A549 (cell line): ENCODE measurements at regions not wholly inside any gene's neighbourhood (a gene's known extent, or its start where the extent isn't known, plus 50 kb on each side); places are given as distances from the start of the nearest gene placed in this dataset.

Experiments used
- ATAC-seq, 2 experiments: fragments of 200-7000 bp in 1 of 2; fragments of >200 bp in 1 of 2; cut with Nextera tagmentation in 1 of 2; cut with Tn5 transposase in 1 of 2; 3 replicates each; pipeline versions ENCODE4 v1.8.0 to v1.9.1; 2018 to 2020; ENCODE audit warnings: mild to moderate bottlenecking in 1 of 2, moderate library complexity in 1 of 2
- CTCF ChIA-PET: fragments of 300-600 bp; sonication (Branson Sonifier 250); formaldehyde crosslinking; extraction: SDS; loops from one replicate; lab custom pipeline; 2021; ENCODE audit warnings: antibody characterized with exemption, inconsistent platforms; lab: Yijun Ruan, JAX
- POLR2A ChIA-PET: fragments of 350-600 bp; formaldehyde crosslinking; extraction: SDS; loops from one replicate; lab custom pipeline; 2021; ENCODE audit warnings: antibody characterized with exemption, inconsistent platforms; lab: Yijun Ruan, JAX
- DNase-seq, 2 experiments: peaks; one replicate each; pipeline versions ENCODE4 v3.0.0 to v3.0.0-alpha.2; 2011 to 2016; ENCODE audit warnings: low read depth in 1 of 2, low spot score in 1 of 2
- FAIRE-seq: peaks from 2 replicates; lab custom pipeline; 2011; peaks lifted over from hg19 to GRCh38; lab: Jason Lieb, UNC
- H3K27ac ChIP-seq, 2 experiments: fragments of >200 bp; sonication (Bioruptor Twin); formaldehyde crosslinking; 3 replicates each; pipeline ENCODE4 v1.5.1; 2016 to 2017
- H3K4me1 ChIP-seq: fragments of >200 bp; sonication (Bioruptor Twin); formaldehyde crosslinking; 3 replicates; pipeline ENCODE4 v1.6.1; 2016
- H3K4me2 ChIP-seq: fragments of >200 bp; sonication (Bioruptor Twin); formaldehyde crosslinking; 3 replicates; pipeline ENCODE4 v1.6.1; 2016
- H3K4me3 ChIP-seq: fragments of >200 bp; sonication (Bioruptor Twin); formaldehyde crosslinking; 3 replicates; pipeline ENCODE4 v1.5.1; 2016
- H3K9me3 ChIP-seq: fragments of >200 bp; sonication (Bioruptor Twin); formaldehyde crosslinking; 3 replicates; pipeline ENCODE4 v1.6.1; 2016
- CEBPB ChIP-seq, 2 experiments: fragments of >200 bp in 1 of 2; sonication (Bioruptor Twin) in 1 of 2; formaldehyde crosslinking in 1 of 2; IDR thresholded peaks; 2 replicates each; pipeline ENCODE4 v1.6.1; 2012 to 2016
- CHD2 ChIP-seq: fragments of 150-350 bp; IDR thresholded peaks from 2 replicates; pipeline ENCODE4 v1.6.1; 2014; ENCODE audit warnings: low read length; ENCODE audit not compliant: partially characterized antibody
- EHF ChIP-seq: fragments of 250-450 bp; sonication (Bioruptor Pico); IDR thresholded peaks from 2 replicates; pipeline ENCODE4 v1.5.0; 2020; ENCODE audit warnings: mild to moderate bottlenecking
- EHMT2 ChIP-seq: fragments of 200-600 bp; sonication (generic); IDR thresholded peaks from 2 replicates; pipeline ENCODE4 v1.6.1; 2016; ENCODE audit warnings: antibody characterized with exemption, low read depth, mild to moderate bottlenecking, moderate library complexity
- EP300 ChIP-seq, 2 experiments: fragments of >200 bp; sonication (Bioruptor Twin); formaldehyde crosslinking; IDR thresholded peaks; 2 replicates in 1 of 2; 3 replicates in 1 of 2; pipeline ENCODE4 v1.6.1; 2016 to 2017
- FOSB ChIP-seq: fragments of 250-450 bp; sonication (Bioruptor Pico); IDR thresholded peaks from 2 replicates; pipeline ENCODE4 v1.5.0; 2020; ENCODE audit warnings: mild to moderate bottlenecking, moderate library complexity
- FOSL2 ChIP-seq, 2 experiments: fragments of 450-650 bp in 1 of 2; fragments of >200 bp in 1 of 2; sonication (Bioruptor Twin) in 1 of 2; formaldehyde crosslinking; IDR thresholded peaks; 2 replicates each; pipeline versions ENCODE4 v1.5.0 to v1.6.1; 2016 to 2020; ENCODE audit warnings: mild to moderate bottlenecking in 1 of 2, moderate library complexity in 1 of 2
- GATA3 ChIP-seq: IDR thresholded peaks from 2 replicates; pipeline ENCODE4 v1.6.1; 2012; ENCODE audit warnings: borderline replicate concordance
- HDAC2 ChIP-seq: fragments of 200-600 bp; sonication (generic); IDR thresholded peaks from 2 replicates; pipeline ENCODE4 v1.6.1; 2016
- HES2 ChIP-seq: fragments of >200 bp; sonication (Bioruptor Twin); formaldehyde crosslinking; IDR thresholded peaks from 2 replicates; pipeline ENCODE4 v1.6.1; 2016
- HOXB13 ChIP-seq: fragments of 250-450 bp; sonication (Bioruptor Pico); IDR thresholded peaks from 2 replicates; pipeline ENCODE4 v1.5.0; 2020; ENCODE audit warnings: low read depth, mild to moderate bottlenecking, moderate library complexity
- HOXB5 ChIP-seq: fragments of 250-450 bp; sonication (Bioruptor Pico); IDR thresholded peaks from 2 replicates; pipeline ENCODE4 v1.5.0; 2020; ENCODE audit warnings: mild to moderate bottlenecking, moderate library complexity
- JUN ChIP-seq, 2 experiments: fragments of >200 bp; sonication (Bioruptor Twin); formaldehyde crosslinking; IDR thresholded peaks; 2 replicates in 1 of 2; 3 replicates in 1 of 2; pipeline ENCODE4 v1.6.1; 2016 to 2017
- JUNB ChIP-seq: fragments of >200 bp; sonication (Bioruptor Twin); formaldehyde crosslinking; IDR thresholded peaks from 2 replicates; pipeline ENCODE4 v1.6.1; 2016
- KDM1A ChIP-seq: fragments of 200-600 bp; sonication (generic); IDR thresholded peaks from 2 replicates; pipeline ENCODE4 v1.6.1; 2016; ENCODE audit warnings: low read depth, mild to moderate bottlenecking
- MAX ChIP-seq: IDR thresholded peaks from 2 replicates; pipeline ENCODE4 v1.6.1; 2012
- MAZ ChIP-seq: fragments of 150-350 bp; IDR thresholded peaks from 2 replicates; pipeline ENCODE4 v1.6.1; 2014; ENCODE audit warnings: antibody characterized with exemption, low read depth, low read length, borderline replicate concordance
- MYC ChIP-seq: IDR thresholded peaks from 2 replicates; pipeline ENCODE4 v1.6.1; 2012; ENCODE audit warnings: mild to moderate bottlenecking, inconsistent platforms, low read length, improper control_type of control experiment, borderline replicate concordance
- NR3C1 ChIP-seq: fragments of >200 bp; sonication (Bioruptor Twin); formaldehyde crosslinking; IDR thresholded peaks from 3 replicates; pipeline ENCODE4 v1.6.1; 2017
- PBX3 ChIP-seq: IDR thresholded peaks from 2 replicates; pipeline ENCODE4 v1.6.1; 2012
- PHF8 ChIP-seq: fragments of 200-600 bp; sonication (generic); IDR thresholded peaks from 2 replicates; pipeline ENCODE4 v1.6.1; 2016; ENCODE audit warnings: low read depth, mild to moderate bottlenecking, antibody characterized with exemption, moderate library complexity, borderline replicate concordance
- RAD21 ChIP-seq, 2 experiments: fragments of >200 bp in 1 of 2; sonication (Bioruptor Twin) in 1 of 2; formaldehyde crosslinking in 1 of 2; IDR thresholded peaks in 1 of 2; conservative IDR thresholded peaks in 1 of 2; 2 replicates in 1 of 2; 3 replicates in 1 of 2; pipeline ENCODE4 v1.6.1; 2012 to 2018; ENCODE audit warnings: inconsistent platforms in 1 of 2
- RARB ChIP-seq: fragments of 250-450 bp; sonication (Bioruptor Pico); IDR thresholded peaks from 2 replicates; pipeline ENCODE4 v1.8.0; 2021; ENCODE audit warnings: mild to moderate bottlenecking, moderate library complexity
- RCOR1 ChIP-seq: fragments of 150-350 bp; IDR thresholded peaks from 2 replicates; pipeline ENCODE4 v1.6.1; 2014; ENCODE audit warnings: antibody characterized with exemption, low read length, low read depth
- SMC3 ChIP-seq: fragments of >200 bp; sonication (Bioruptor Twin); formaldehyde crosslinking; IDR thresholded peaks from 3 replicates; pipeline ENCODE4 v1.6.1; 2018; ENCODE audit warnings: inconsistent platforms
- TP53 ChIP-seq: fragments of 250-450 bp; sonication (Bioruptor Pico); IDR thresholded peaks from 2 replicates; pipeline ENCODE4 v1.5.0; 2021; ENCODE audit warnings: mild to moderate bottlenecking, moderate library complexity
- USF2 ChIP-seq: fragments of 450-650 bp; IDR thresholded peaks from 2 replicates; pipeline ENCODE4 v1.6.1; 2014; ENCODE audit warnings: antibody characterized with exemption
- ZFP36 ChIP-seq: fragments of 450-650 bp; IDR thresholded peaks from 2 replicates; pipeline ENCODE4 v1.6.1; 2014; ENCODE audit warnings: borderline replicate concordance; ENCODE audit not compliant: partially characterized antibody
- ZNF302 ChIP-seq: fragments of 250-450 bp; sonication (Bioruptor Pico); IDR thresholded peaks from 2 replicates; pipeline ENCODE4 v1.9.0; 2021; ENCODE audit warnings: inconsistent platforms, mild to moderate bottlenecking, moderate library complexity
- ZSCAN20 ChIP-seq: fragments of 250-450 bp; sonication (Bioruptor Pico); IDR thresholded peaks from 2 replicates; pipeline ENCODE4 v1.8.0; 2022; ENCODE audit warnings: mild to moderate bottlenecking, moderate library complexity
- WGBS: methylation state at CpG from one replicate; pipeline ENCODE4 v1.1.6; 2017; ENCODE audit errors: missing lambda C conversion rate; 5-methylcytosine and 5-hydroxymethylcytosine counted together

- TF ChIP-seq RAD21 (conservative IDR thresholded peaks at IDR 0.05 in 1 of 2, IDR thresholded peaks at IDR 0.05 in 1 of 2) (0 out of 5 replicates have a peak, but pooled peaks have one; percentile 4 to 19), NR3C1 (no peak), JUN (IDR thresholded peaks at IDR 0.05) (peak in 1 of 2 experiments; percentile 49; a peak in 4 of 5 replicates), EP300 (IDR thresholded peaks at IDR 0.05) (peak; percentile 53 to 76; a peak in 3 of 5 replicates), ZNF302 (CRISPR knock-in tag) (no peak), HES2 (no peak), HOXB5 (CRISPR knock-in tag) (no peak), ZFP36 (no peak), CHD2 (no peak), SMC3 (0 out of 3 replicates have a peak, but pooled peaks have one; percentile 18), EHMT2 (no peak), MAX (0 out of 2 replicates have a peak, but pooled peaks have one; percentile 40), MAZ (no peak), MYC (no peak), RCOR1 (no peak), ZSCAN20 (CRISPR knock-in tag) (0 out of 2 replicates have a peak, but pooled peaks have one; percentile 43), HOXB13 (CRISPR knock-in tag) (no peak), FOSB (no peak), PHF8 (no peak), FOSL2 (IDR thresholded peaks at IDR 0.05) (0 out of 2 replicates have a peak, but pooled peaks have one; percentile 40), FOSL2 (CRISPR knock-in tag; IDR thresholded peaks at IDR 0.05) (peak; percentile 84), GATA3 (peak; percentile 68; the same call in 1 of the 2 replicates), JUNB (peak; percentile 55), RARB (CRISPR knock-in tag) (no peak)
- ATAC-seq (peak; percentile 80 to 89), DNase-seq (peak; percentile 64 to 80), FAIRE-seq (no peak)
- Histone ChIP-seq H3K4me2 (peak overlapping the region; percentile 82), H3K9me3 (no peaks in the 10 kb centered on the region), H3K4me1 (peaks cover 85% of the 10 kb centered on the region), H3K27ac (peak overlapping the region; percentile 89 to 90), H3K4me3 (no peak overlapping the region)
- 10% methylated on average over 7 of the region's 7 CpGs for WGBS
- CTCF ChIA-PET, result interaction anchor here (0.7 to 5.0 kb wide), 12 partner anchors 8 to 190 kb away, joined by 3 to 39 read pairs (median 6); no protein-coding TSS in a partner anchor
- POLR2A ChIA-PET, result interaction anchor here (1.2 to 2.4 kb wide), 2 partner anchors 9 to 22 kb away, joined by 4 to 22 read pairs; no protein-coding TSS in a partner anchor
Measured at GRCh38 chr1:201602413-201603265, 63.7 kb downstream of the NAV1 start.

- ATAC-seq, result peak in 1 of 2 experiments; percentile 32; a peak in 2 of 6 replicates
- no peak for FAIRE-seq
- peaks cover 74% of the 10 kb centered on the region for H3K4me1 ChIP-seq
- TF ChIP-seq ZNF302 (CRISPR knock-in tag) (no peak), USF2 (no peak), JUNB (peak; percentile 49), PHF8 (no peak), MAX (0 out of 2 replicates have a peak, but pooled peaks have one; percentile 22), CEBPB (IDR thresholded peaks at IDR 0.05) (no peak), JUN (IDR thresholded peaks at IDR 0.05) (no peak; a peak in 1 of 5 replicates), EP300 (IDR thresholded peaks at IDR 0.05) (peak; percentile 19 to 41; a peak in 1 of 5 replicates), SMC3 (0 out of 3 replicates have a peak, but pooled peaks have one; percentile 14), HDAC2 (0 out of 2 replicates have a peak, but pooled peaks have one; percentile 62), HOXB13 (CRISPR knock-in tag) (no peak), PBX3 (no peak), EHF (CRISPR knock-in tag) (no peak), KDM1A (peak; percentile 89; the same call in 1 of the 2 replicates), MYC (no peak), TP53 (CRISPR knock-in tag) (no peak), NR3C1 (no peak), RAD21 (conservative IDR thresholded peaks at IDR 0.05 in 1 of 2, IDR thresholded peaks at IDR 0.05 in 1 of 2) (0 out of 5 replicates have a peak, but pooled peaks of 1 of the 2 experiments have one; percentile 12), GATA3 (peak; percentile 54; the same call in 1 of the 2 replicates), FOSL2 (IDR thresholded peaks at IDR 0.05) (0 out of 2 replicates have a peak, but pooled peaks have one; percentile 12), FOSL2 (CRISPR knock-in tag; IDR thresholded peaks at IDR 0.05) (0 out of 2 replicates have a peak, but pooled peaks have one; percentile 20)
Measured at GRCh38 chr1:201603613-201604232, 64.8 kb downstream of the NAV1 start.

More at GRCh38 chr1:201603613-201604232, 64.8 kb downstream of the NAV1 start:
- 16% methylated on average over 8 of the region's 8 CpGs for WGBS
- Histone ChIP-seq H3K4me2 (peak overlapping the region; percentile 82), H3K9me3 (no peaks in the 10 kb centered on the region), H3K4me3 (0 out of 3 replicates have a peak overlapping the region, but pooled peaks have one; percentile 9), H3K27ac (peak overlapping the region; percentile 89 to 90)
- DNase-seq, result peak in 1 of 2 experiments; percentile 61
- ChIA-PET CTCF (interaction anchor here (0.7 to 5.0 kb wide), 9 partner anchors 13 to 189 kb away, joined by 3 to 39 read pairs (median 6); no protein-coding TSS in a partner anchor), POLR2A (interaction anchor here (2.4 kb wide), 1 partner anchor 10 kb away, joined by 22 read pairs; no protein-coding TSS in a partner anchor)
